HL-60 (cell line): ENCODE measurements at regions not wholly inside any gene's neighbourhood (a gene's known extent, or its start where the extent isn't known, plus 50 kb on each side); places are given as distances from the start of the nearest gene placed in this dataset.

Source experiments
- DNase-seq, 2 experiments: peaks; one replicate each; pipeline ENCODE4 v3.0.0-alpha.2; 2010 to 2020; ENCODE audit warnings: low read depth in 1 of 2, low spot score in 1 of 2
- H3K27ac ChIP-seq: fragments of 250-450 bp; sonication (Bioruptor Pico); replicated peaks from 2 replicates; pipeline ENCODE4 v1.5.1; 2020; ENCODE audit warnings: mild to moderate bottlenecking, moderate library complexity
- H3K27me3 ChIP-seq: fragments of 250-450 bp; sonication (Bioruptor Pico); 2 replicates; pipeline ENCODE4 v1.5.1; 2021; ENCODE audit warnings: mild to moderate bottlenecking, moderate library complexity; ENCODE audit not compliant: insufficient read depth, poor library complexity, severe bottlenecking
- H3K4me3 ChIP-seq: replicated peaks from 2 replicates; pipeline ENCODE4 v1.5.1; 2011; ENCODE audit warnings: mild to moderate bottlenecking, control low read depth, low read length; ENCODE audit not compliant: insufficient read depth
- GABPA ChIP-seq: IDR thresholded peaks from 2 replicates; pipeline ENCODE4 v1.6.1; 2012; ENCODE audit warnings: low read depth
- POLR2AphosphoS5 ChIP-seq: IDR thresholded peaks from 2 replicates; pipeline ENCODE4 v1.6.1; 2012; ENCODE audit warnings: low read depth
- SPI1 ChIP-seq: IDR thresholded peaks from 2 replicates; pipeline ENCODE4 v1.6.1; 2012; ENCODE audit warnings: low read depth, mild to moderate bottlenecking, borderline replicate concordance
- TF ChIP-seq, protein P1 (sequence below): IDR thresholded peaks from one replicate; pipeline ENCODE4 v1.5.1; 2011; ENCODE audit warnings: low read length, control low read depth, inconsistent platforms; ENCODE audit not compliant: insufficient read depth
- TF ChIP-seq, protein P2 (sequence below): IDR thresholded peaks from 2 replicates; pipeline ENCODE4 v1.6.1; 2012; ENCODE audit warnings: low read depth; ENCODE audit not compliant: insufficient replicate concordance

- H3K27ac ChIP-seq: peak overlapping the region; percentile 72
- H3K27me3 ChIP-seq: no peaks in the 10 kb centered on the region
- no peak for DNase-seq
- H3K4me3 ChIP-seq: no peak overlapping the region
- no peak for TF ChIP-seq SPI1
- TF ChIP-seq, protein P1, sequence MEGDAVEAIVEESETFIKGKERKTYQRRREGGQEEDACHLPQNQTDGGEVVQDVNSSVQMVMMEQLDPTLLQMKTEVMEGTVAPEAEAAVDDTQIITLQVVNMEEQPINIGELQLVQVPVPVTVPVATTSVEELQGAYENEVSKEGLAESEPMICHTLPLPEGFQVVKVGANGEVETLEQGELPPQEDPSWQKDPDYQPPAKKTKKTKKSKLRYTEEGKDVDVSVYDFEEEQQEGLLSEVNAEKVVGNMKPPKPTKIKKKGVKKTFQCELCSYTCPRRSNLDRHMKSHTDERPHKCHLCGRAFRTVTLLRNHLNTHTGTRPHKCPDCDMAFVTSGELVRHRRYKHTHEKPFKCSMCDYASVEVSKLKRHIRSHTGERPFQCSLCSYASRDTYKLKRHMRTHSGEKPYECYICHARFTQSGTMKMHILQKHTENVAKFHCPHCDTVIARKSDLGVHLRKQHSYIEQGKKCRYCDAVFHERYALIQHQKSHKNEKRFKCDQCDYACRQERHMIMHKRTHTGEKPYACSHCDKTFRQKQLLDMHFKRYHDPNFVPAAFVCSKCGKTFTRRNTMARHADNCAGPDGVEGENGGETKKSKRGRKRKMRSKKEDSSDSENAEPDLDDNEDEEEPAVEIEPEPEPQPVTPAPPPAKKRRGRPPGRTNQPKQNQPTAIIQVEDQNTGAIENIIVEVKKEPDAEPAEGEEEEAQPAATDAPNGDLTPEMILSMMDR: no peak
- TF ChIP-seq, protein P2, sequence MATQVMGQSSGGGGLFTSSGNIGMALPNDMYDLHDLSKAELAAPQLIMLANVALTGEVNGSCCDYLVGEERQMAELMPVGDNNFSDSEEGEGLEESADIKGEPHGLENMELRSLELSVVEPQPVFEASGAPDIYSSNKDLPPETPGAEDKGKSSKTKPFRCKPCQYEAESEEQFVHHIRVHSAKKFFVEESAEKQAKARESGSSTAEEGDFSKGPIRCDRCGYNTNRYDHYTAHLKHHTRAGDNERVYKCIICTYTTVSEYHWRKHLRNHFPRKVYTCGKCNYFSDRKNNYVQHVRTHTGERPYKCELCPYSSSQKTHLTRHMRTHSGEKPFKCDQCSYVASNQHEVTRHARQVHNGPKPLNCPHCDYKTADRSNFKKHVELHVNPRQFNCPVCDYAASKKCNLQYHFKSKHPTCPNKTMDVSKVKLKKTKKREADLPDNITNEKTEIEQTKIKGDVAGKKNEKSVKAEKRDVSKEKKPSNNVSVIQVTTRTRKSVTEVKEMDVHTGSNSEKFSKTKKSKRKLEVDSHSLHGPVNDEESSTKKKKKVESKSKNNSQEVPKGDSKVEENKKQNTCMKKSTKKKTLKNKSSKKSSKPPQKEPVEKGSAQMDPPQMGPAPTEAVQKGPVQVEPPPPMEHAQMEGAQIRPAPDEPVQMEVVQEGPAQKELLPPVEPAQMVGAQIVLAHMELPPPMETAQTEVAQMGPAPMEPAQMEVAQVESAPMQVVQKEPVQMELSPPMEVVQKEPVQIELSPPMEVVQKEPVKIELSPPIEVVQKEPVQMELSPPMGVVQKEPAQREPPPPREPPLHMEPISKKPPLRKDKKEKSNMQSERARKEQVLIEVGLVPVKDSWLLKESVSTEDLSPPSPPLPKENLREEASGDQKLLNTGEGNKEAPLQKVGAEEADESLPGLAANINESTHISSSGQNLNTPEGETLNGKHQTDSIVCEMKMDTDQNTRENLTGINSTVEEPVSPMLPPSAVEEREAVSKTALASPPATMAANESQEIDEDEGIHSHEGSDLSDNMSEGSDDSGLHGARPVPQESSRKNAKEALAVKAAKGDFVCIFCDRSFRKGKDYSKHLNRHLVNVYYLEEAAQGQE: no peak
Measured at GRCh38 chr1:181153634-181153961, 65.1 kb downstream of the IER5 start.

GRCh38 chr1:181155339-181155738 lies 66.8 kb downstream of the IER5 start:
- TF ChIP-seq, protein P1: no peak
- TF ChIP-seq GABPA: no peak
- no peak for TF ChIP-seq SPI1
- no peak for TF ChIP-seq POLR2AphosphoS5
- TF ChIP-seq, protein P2: no peak
- Histone ChIP-seq H3K4me3 (no peak overlapping the region), H3K27me3 (no peaks in the 10 kb centered on the region), H3K27ac (no peak overlapping the region)
- DNase-seq: no peak

DNA sequence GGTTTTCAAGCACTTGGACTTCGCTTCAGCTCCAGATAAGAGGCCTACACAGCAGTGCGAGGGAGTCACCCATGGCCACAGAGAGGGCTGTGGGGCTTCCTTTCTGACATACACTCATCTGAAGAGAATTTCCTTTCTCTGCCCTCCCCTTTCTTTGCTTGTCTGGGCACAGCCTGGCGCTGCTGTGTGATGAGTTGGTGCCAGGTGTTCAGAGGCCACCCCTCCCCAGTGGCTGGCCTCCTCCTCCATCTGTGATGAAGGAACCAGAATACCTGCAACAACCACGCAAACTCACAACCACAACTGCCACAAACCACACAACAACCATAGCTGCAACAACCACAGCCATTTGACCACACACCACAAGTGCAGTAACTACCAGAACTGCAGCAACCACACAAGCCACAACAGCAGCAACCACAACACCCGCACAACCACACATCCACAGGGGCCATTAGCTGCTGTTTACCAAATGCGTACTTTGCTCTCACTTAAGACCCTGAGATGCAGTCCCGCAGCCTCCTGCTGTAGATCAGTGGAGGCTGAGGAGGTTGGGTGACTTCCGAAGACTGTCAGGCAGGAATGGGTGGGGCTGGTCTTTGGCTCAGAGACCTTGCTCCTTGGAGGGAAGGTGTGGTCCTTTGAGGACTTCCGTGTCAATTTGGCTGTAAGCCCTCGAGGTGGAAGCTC lies 71.1 kb downstream of the IER5 start:
- DNase-seq: peak in 1 of 2 experiments; percentile 39
- Histone ChIP-seq H3K27me3 (no peaks in the 10 kb centered on the region), H3K4me3 (no peak overlapping the region), H3K27ac (no peak overlapping the region)
- TF ChIP-seq, protein P2: no peak
- peak; percentile 94 for TF ChIP-seq POLR2AphosphoS5

DNA sequence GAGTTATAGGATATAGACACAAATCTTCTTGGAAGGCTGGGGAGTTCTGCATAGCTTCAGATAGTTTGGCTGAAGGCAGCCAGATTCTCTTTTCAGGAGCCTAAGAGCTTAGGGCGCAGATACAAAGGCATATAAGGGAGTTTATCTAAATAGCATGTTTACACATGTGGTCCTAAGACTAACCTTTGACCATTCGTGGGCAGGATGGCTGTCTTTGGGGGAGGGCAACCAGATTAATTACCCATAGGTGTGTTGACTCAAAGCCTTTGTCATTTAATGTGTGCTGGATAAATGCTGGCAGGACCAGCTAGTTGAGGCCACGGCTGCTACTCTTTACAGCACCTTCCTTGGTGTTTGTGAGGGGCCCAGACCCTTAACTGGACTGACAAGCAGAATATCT lies 71.8 kb downstream of the IER5 start:
- no peak for DNase-seq
- Histone ChIP-seq H3K4me3 (no peak overlapping the region), H3K27ac (no peak overlapping the region), H3K27me3 (no peaks in the 10 kb centered on the region)
- TF ChIP-seq, protein P2: no peak
- no peak for TF ChIP-seq POLR2AphosphoS5
- TF ChIP-seq SPI1: no peak
- TF ChIP-seq GABPA: no peak
